ENCODE measurements at regions not wholly inside any gene's neighbourhood (a gene's known extent, or its start where the extent isn't known, plus 50 kb on each side); places are given as distances from the start of the nearest gene placed in this dataset.

GRCh38 chr5:161757223-161757622 is 71.7 kb downstream of the GABRA6 start:
- H3K27ac ChIP-seq, result no peak overlapping the region
- POLR2A ChIA-PET (ENCODE audit: low non-redundant PET), result no interaction called here
- DNase-seq (ENCODE audit: low spot score), result no peak
- CTCF ChIA-PET, result no interaction called here
- no peak for TF ChIP-seq CTCF (conservative IDR thresholded peaks at IDR 0.05; ENCODE audit: low read depth)

GRCh38 chr5:161763571-161763970 is 78.0 kb downstream of the GABRA6 start:
- H3K27ac ChIP-seq, result no peak overlapping the region
- no peak for TF ChIP-seq CTCF (conservative IDR thresholded peaks at IDR 0.05; ENCODE audit: low read depth)
- POLR2A ChIA-PET (ENCODE audit: low non-redundant PET), result interaction anchor here (0.5 kb wide), 1 partner anchor 1641 kb away, joined by 6 read pairs; no protein-coding TSS in a partner anchor
- DNase-seq (ENCODE audit: low spot score), result no peak
- CTCF ChIA-PET, result interaction anchor here (0.6 kb wide), 1 partner anchor 24 kb away, joined by 3 read pairs; no protein-coding TSS in a partner anchor

- ChIA-PET CTCF (no interaction called here), POLR2A (ENCODE audit: low non-redundant PET) (no interaction called here)
- H3K27ac ChIP-seq, result no peak overlapping the region
- no peak for DNase-seq (ENCODE audit: low spot score)
- no peak for TF ChIP-seq CTCF (conservative IDR thresholded peaks at IDR 0.05; ENCODE audit: low read depth)
Measured at GRCh38 chr5:161765611-161766010, 80.1 kb downstream of the GABRA6 start.

GRCh38 chr5:161775891-161776290 is 72.0 kb upstream of the GABRA1 start:
- TF ChIP-seq CTCF (conservative IDR thresholded peaks at IDR 0.05; ENCODE audit: low read depth), result no peak

GRCh38 chr5:161778796-161779195 is 69.1 kb upstream of the GABRA1 start:
- TF ChIP-seq CTCF (conservative IDR thresholded peaks at IDR 0.05; ENCODE audit: low read depth), result no peak
- POLR2A ChIA-PET (ENCODE audit: low non-redundant PET), result no interaction called here
- no peak for DNase-seq (ENCODE audit: low spot score)
- CTCF ChIA-PET, result no interaction called here
- no peak overlapping the region for H3K27ac ChIP-seq

More at GRCh38 chr5:161775891-161776290, 72.0 kb upstream of the GABRA1 start:
- no peak overlapping the region for H3K27ac ChIP-seq
- no peak for DNase-seq (ENCODE audit: low spot score)
- ChIA-PET CTCF (no interaction called here), POLR2A (ENCODE audit: low non-redundant PET) (no interaction called here)

- no peak for DNase-seq (ENCODE audit: low spot score)
- H3K27ac ChIP-seq, result no peak overlapping the region
- POLR2A ChIA-PET (ENCODE audit: low non-redundant PET), result no interaction called here
- CTCF ChIA-PET, result no interaction called here
- no peak for TF ChIP-seq CTCF (conservative IDR thresholded peaks at IDR 0.05; ENCODE audit: low read depth)
Measured at GRCh38 chr5:161783297-161783696, 64.6 kb upstream of the GABRA1 start.

GRCh38 chr5:161786686-161787085 is 61.2 kb upstream of the GABRA1 start:
- no peak for TF ChIP-seq CTCF (conservative IDR thresholded peaks at IDR 0.05; ENCODE audit: low read depth)
- H3K27ac ChIP-seq, result no peak overlapping the region
- ChIA-PET CTCF (no interaction called here), POLR2A (ENCODE audit: low non-redundant PET) (no interaction called here)
- DNase-seq (ENCODE audit: low spot score), result no peak

Data from RWPE1 (cell line).